K562 (cell line): ENCODE measurements at regions not wholly inside any gene's neighbourhood (a gene's known extent, or its start where the extent isn't known, plus 50 kb on each side); places are given as distances from the start of the nearest gene placed in this dataset.

Experiments
- ATAC-seq: fragments of 200-7000 bp; cut with Tn5 transposase; 3 replicates; pipeline ENCODE4 v1.9.1; 2020; ENCODE audit warnings: moderate library complexity
- BruUV-seq: library from RNA; stranded (reverse); fragments of 400-500 nt; replicated peaks from 2 replicates; lab custom pipeline; 2021; lab: Mats Ljungman, UMichigan
- CTCF ChIA-PET: fragments of 300-600 bp; formaldehyde crosslinking; extraction: SDS; loops from one replicate; lab custom pipeline; 2021; ENCODE audit warnings: low intra/inter-chr PET ratio; lab: Yijun Ruan, JAX
- POLR2A ChIA-PET: fragments of 300-600, 350-650 bp; sonication (Branson Sonifier 250); formaldehyde crosslinking; extraction: SDS; loops from one replicate; lab custom pipeline; 2021; ENCODE audit warnings: antibody characterized with exemption, inconsistent platforms; lab: Yijun Ruan, JAX
- DNase-seq, 4 experiments: peaks; one replicate each; pipeline versions ENCODE4 v3.0.0 to v3.0.0-alpha.2; 2011 to 2018; ENCODE audit warnings: low spot score in 3 of 4, mixed read lengths in 3 of 4; ENCODE audit errors: extremely low read depth in 1 of 4
- FAIRE-seq: peaks from 2 replicates; lab custom pipeline; 2011; peaks lifted over from hg19 to GRCh38; lab: Jason Lieb, UNC
- H2AFZ ChIP-seq: 2 replicates; pipeline ENCODE4 v1.6.0; 2011; ENCODE audit warnings: low read depth, low read length, control low read depth, inconsistent platforms
- H3K27ac ChIP-seq: fragments of 200-600 bp; 3 replicates; pipeline ENCODE4 v1.8.0; 2011; ENCODE audit warnings: low read depth, mild to moderate bottlenecking, control low read depth, inconsistent platforms, low read length, moderate library complexity, mixed read lengths; ENCODE audit errors: extremely low read depth
- H3K27me3 ChIP-seq, 2 experiments: fragments of 300-600 bp in 1 of 2; 2 replicates in 1 of 2; 3 replicates in 1 of 2; pipeline versions ENCODE4 v1.6.0 to v1.8.0; 2011; ENCODE audit warnings: inconsistent platforms in 2 of 2, low read length in 2 of 2, mild to moderate bottlenecking in 1 of 2, mixed read lengths in 1 of 2, moderate library complexity in 1 of 2; ENCODE audit not compliant: control insufficient read depth in 2 of 2, insufficient read depth in 2 of 2
- H3K36me3 ChIP-seq: fragments of 300-600 bp; 3 replicates; pipeline ENCODE4 v1.8.0; 2011; ENCODE audit warnings: mild to moderate bottlenecking, low read length, inconsistent platforms; ENCODE audit not compliant: control insufficient read depth, insufficient read depth
- H3K4me1 ChIP-seq, 2 experiments: fragments of 200-600 bp in 1 of 2; replicated peaks in 1 of 2; 2 replicates in 1 of 2; 3 replicates in 1 of 2; pipeline versions ENCODE4 v1.5.1 to v1.8.0; 2011; ENCODE audit warnings: inconsistent platforms in 2 of 2, low read length in 2 of 2, mild to moderate bottlenecking in 1 of 2, mixed read lengths in 1 of 2, moderate library complexity in 1 of 2; ENCODE audit not compliant: control insufficient read depth in 2 of 2, insufficient read depth in 2 of 2
- H3K4me2 ChIP-seq: 2 replicates; pipeline ENCODE4 v1.6.1; 2011; ENCODE audit warnings: low read length, control low read depth, inconsistent platforms, mixed read lengths; ENCODE audit not compliant: insufficient read depth
- H3K4me3 ChIP-seq: fragments of 200-600 bp; sonication (generic), shearing (Covaris generic); 2 replicates; pipeline ENCODE4 v1.5.1; 2016; ENCODE audit warnings: control low read depth, inconsistent platforms
- H3K79me2 ChIP-seq: fragments of 200-600 bp; 3 replicates; pipeline ENCODE4 v1.8.0; 2011; ENCODE audit warnings: low read length, inconsistent platforms; ENCODE audit not compliant: control insufficient read depth, insufficient read depth
- H3K9ac ChIP-seq, 2 experiments: 2 replicates each; pipeline versions ENCODE4 v1.6.0 to v1.6.1; 2011; ENCODE audit warnings: low read depth in 2 of 2, low read length in 2 of 2, control low read depth in 1 of 2, inconsistent platforms in 1 of 2, mild to moderate bottlenecking in 1 of 2, mixed read lengths in 1 of 2; ENCODE audit not compliant: insufficient read depth in 1 of 2
- H3K9me1 ChIP-seq: one replicate; pipeline ENCODE4 v1.6.0; 2011; ENCODE audit warnings: inconsistent platforms, mild to moderate bottlenecking, low read length, moderate library complexity; ENCODE audit not compliant: control insufficient read depth, insufficient read depth
- H3K9me3 ChIP-seq: replicated peaks from 2 replicates; pipeline ENCODE4 v1.5.1; 2011; ENCODE audit warnings: low read depth, low read length, inconsistent platforms; ENCODE audit not compliant: control insufficient read depth, insufficient read depth
- H4K20me1 ChIP-seq: replicated peaks from 2 replicates; pipeline ENCODE4 v1.6.1; 2011; ENCODE audit warnings: low read length, inconsistent platforms, mixed read lengths; ENCODE audit not compliant: control insufficient read depth, insufficient read depth
- HNRNPH1 ChIP-seq: fragments of 200-400 bp; formaldehyde crosslinking; optimal IDR thresholded peaks from 2 replicates; pipeline ENCODE3; 2017; ENCODE audit warnings: low read depth, mild to moderate bottlenecking, low read length, moderate library complexity
- MBD2 ChIP-seq: sonication (generic); IDR thresholded peaks from 2 replicates; pipeline ENCODE4 v1.6.1; 2016; ENCODE audit warnings: low read depth, borderline replicate concordance
- POLR2AphosphoS5 ChIP-seq: IDR thresholded peaks from 2 replicates; pipeline ENCODE4 v1.6.1; 2011; ENCODE audit warnings: mild to moderate bottlenecking, low read depth, low read length, moderate library complexity; ENCODE audit not compliant: control insufficient read depth, insufficient read depth
- RAD51 ChIP-seq: fragments of 450-650 bp; IDR thresholded peaks from 2 replicates; pipeline ENCODE4 v1.7.1; 2016; ENCODE audit warnings: low read depth, mild to moderate bottlenecking, borderline replicate concordance
- RBM15 ChIP-seq: fragments of 200-400 bp; formaldehyde crosslinking; IDR thresholded peaks from 2 replicates; pipeline ENCODE4 v1.6.1; 2018; ENCODE audit warnings: mild to moderate bottlenecking, low read length, moderate library complexity; ENCODE audit not compliant: insufficient read depth
- SMAD2 ChIP-seq: fragments of 150-350 bp; IDR thresholded peaks from 2 replicates; pipeline ENCODE4 v1.6.1; 2014; ENCODE audit warnings: low read depth, mild to moderate bottlenecking, low read length
- TAF1 ChIP-seq: IDR thresholded peaks from 2 replicates; pipeline ENCODE4 v1.6.1; 2011; ENCODE audit warnings: mild to moderate bottlenecking, low read length, moderate library complexity; ENCODE audit not compliant: insufficient read depth, control insufficient read depth, severe bottlenecking; ENCODE audit errors: extremely low read depth
- XRCC4 ChIP-seq: IDR thresholded peaks from one replicate; pipeline ENCODE4 v1.6.1; 2011; ENCODE audit not compliant: insufficient read depth, insufficient read length; ENCODE audit errors: extremely low read depth
- WGBS: fragments of 100-300 bp; shearing (Covaris generic); methylation state at CpG from one replicate; pipeline ENCODE4 v1.1.6; 2016; ENCODE audit warnings: low coverage, mixed read lengths; ENCODE audit not compliant: insufficient coverage; ENCODE audit errors: missing lambda C conversion rate; 5-methylcytosine and 5-hydroxymethylcytosine counted together
- in situ Hi-C: fragments of 300-500 bp; cut with MboI; formaldehyde crosslinking; loops from 4 replicates; pipeline ENCODE4 v1.15.0; 2018; ENCODE audit warnings: inconsistent platforms, mixed read lengths
- intact Hi-C: fragments of 100-400 bp; cut with micrococcal nuclease; formaldehyde crosslinking; loops from 2 replicates; pipeline ENCODE4 v1.14.2; 2022
- TF ChIP-seq, protein P1 (sequence below): sonication (generic); formaldehyde crosslinking; IDR thresholded peaks from 2 replicates; pipeline ENCODE4 v1.5.0; 2020; ENCODE audit warnings: missing genetic modification reagents
- TF ChIP-seq, protein P2 (sequence below): fragments of 250-450 bp; sonication (Bioruptor Pico); IDR thresholded peaks from 2 replicates; pipeline ENCODE4 v1.8.0; 2021; ENCODE audit warnings: mild to moderate bottlenecking, moderate library complexity

DNA sequence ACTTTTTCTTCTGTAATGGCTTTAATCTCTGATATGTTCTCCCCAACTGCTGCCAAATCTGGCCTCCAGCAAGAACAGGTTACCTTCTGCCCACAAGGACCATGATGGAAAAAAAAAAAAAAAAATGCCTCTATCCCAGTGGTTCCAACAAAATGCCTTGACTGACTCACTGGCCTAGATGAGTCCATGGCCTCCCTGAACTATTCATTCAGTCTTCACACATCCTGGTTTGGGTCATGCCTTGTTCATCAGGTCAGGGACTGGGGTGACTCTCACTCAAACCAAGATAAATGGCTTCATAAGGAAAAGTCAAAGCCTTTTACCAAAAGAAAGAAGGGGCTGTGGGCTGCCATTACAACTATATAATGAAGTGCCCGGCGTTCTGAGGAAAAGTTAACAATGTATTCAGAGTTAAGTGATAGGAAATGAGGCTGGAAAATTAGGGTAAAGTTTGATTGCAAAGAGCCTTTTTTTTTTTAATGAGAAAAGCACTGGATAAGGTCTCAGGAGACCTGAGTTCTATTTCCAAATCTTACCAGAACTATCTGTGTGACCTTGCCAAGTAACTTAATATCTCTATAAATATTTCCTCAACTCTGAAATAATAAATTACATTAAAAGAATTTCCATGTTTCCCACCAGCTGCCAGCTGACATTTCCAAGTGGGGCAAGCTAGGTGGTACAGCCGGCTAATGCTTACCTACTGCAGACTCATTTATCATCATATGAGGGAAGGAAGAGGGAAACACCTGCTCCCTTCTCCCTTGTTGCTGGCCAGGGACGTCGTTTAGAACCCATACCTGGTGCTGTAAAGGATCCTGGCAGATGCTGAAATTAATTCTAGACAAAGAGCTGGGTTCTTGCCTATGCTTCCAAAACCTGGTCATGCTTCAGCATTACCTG, 380.0 kb upstream of the MARCKS start:
- Histone ChIP-seq H3K4me1 (no peaks in the 10 kb centered on the region), H3K4me2 (no peak overlapping the region), H4K20me1 (no peaks in the 10 kb centered on the region), H3K9me1 (no peaks in the 10 kb centered on the region), H3K9ac (no peak overlapping the region), H3K27ac (no peak overlapping the region), H2AFZ (no peak overlapping the region), H3K27me3 (no peaks in the 10 kb centered on the region), H3K4me3 (no peak overlapping the region), H3K9me3 (no peaks in the 10 kb centered on the region), H3K36me3 (no peaks in the 10 kb centered on the region), H3K79me2 (no peaks in the 10 kb centered on the region)
- ATAC-seq (no peak), FAIRE-seq (no peak), DNase-seq (no peak)
- TF ChIP-seq MBD2 (no peak), SMAD2 (no peak), HNRNPH1 (no peak), TAF1 (no peak), RAD51 (no peak), XRCC4 (no peak), POLR2AphosphoS5 (no peak), RBM15 (no peak)
- TF ChIP-seq, protein P1, sequence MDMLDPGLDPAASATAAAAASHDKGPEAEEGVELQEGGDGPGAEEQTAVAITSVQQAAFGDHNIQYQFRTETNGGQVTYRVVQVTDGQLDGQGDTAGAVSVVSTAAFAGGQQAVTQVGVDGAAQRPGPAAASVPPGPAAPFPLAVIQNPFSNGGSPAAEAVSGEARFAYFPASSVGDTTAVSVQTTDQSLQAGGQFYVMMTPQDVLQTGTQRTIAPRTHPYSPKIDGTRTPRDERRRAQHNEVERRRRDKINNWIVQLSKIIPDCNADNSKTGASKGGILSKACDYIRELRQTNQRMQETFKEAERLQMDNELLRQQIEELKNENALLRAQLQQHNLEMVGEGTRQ: no peak
- TF ChIP-seq, protein P2, sequence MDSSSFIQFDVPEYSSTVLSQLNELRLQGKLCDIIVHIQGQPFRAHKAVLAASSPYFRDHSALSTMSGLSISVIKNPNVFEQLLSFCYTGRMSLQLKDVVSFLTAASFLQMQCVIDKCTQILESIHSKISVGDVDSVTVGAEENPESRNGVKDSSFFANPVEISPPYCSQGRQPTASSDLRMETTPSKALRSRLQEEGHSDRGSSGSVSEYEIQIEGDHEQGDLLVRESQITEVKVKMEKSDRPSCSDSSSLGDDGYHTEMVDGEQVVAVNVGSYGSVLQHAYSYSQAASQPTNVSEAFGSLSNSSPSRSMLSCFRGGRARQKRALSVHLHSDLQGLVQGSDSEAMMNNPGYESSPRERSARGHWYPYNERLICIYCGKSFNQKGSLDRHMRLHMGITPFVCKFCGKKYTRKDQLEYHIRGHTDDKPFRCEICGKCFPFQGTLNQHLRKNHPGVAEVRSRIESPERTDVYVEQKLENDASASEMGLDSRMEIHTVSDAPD (CRISPR knock-in tag): no peak
- WGBS: 2% methylated on average over 5 of the region's 5 CpGs
- intact Hi-C loops: no loop called here
- POLR2A ChIA-PET: no interaction called here
- CTCF ChIA-PET: no interaction called here
- in situ Hi-C loops: no loop called here
- no TSS peak for BruUV-seq
